ENCODE measurements at regions not wholly inside any gene's neighbourhood (a gene's known extent, or its start where the extent isn't known, plus 50 kb on each side); places are given as distances from the start of the nearest gene placed in this dataset.

GRCh38 chr6:14031516-14031915 is 86.1 kb upstream of the CD83 start:
- DNase-seq, result no peak

- no peak for DNase-seq
Observed at GRCh38 chr6:14035071-14035847, 82.3 kb upstream of the CD83 start.

GRCh38 chr6:14035874-14036273 is 81.7 kb upstream of the CD83 start:
- DNase-seq, result no peak

GRCh38 chr6:14036911-14037310 is 80.7 kb upstream of the CD83 start:
- no peak for DNase-seq

GRCh38 chr6:14037402-14038277 is 79.9 kb upstream of the CD83 start:
- DNase-seq, result peak; percentile 9

- DNase-seq, result no peak
Observed at GRCh38 chr6:14038467-14039437, 78.8 kb upstream of the CD83 start.

- no peak for DNase-seq
Observed at GRCh38 chr6:14040042-14040441, 77.5 kb upstream of the CD83 start.

GRCh38 chr6:14046476-14047068 is 71.0 kb upstream of the CD83 start:
- DNase-seq, result no peak

- DNase-seq, result no peak
Observed at GRCh38 chr6:14047151-14047740, 70.3 kb upstream of the CD83 start.

GRCh38 chr6:14048837-14049236 is 68.7 kb upstream of the CD83 start:
- no peak for DNase-seq

GRCh38 chr6:14051355-14051754 is 66.2 kb upstream of the CD83 start:
- DNase-seq, result no peak

- no peak for DNase-seq
Observed at GRCh38 chr6:14053811-14054210, 63.8 kb upstream of the CD83 start.

- no peak for DNase-seq
Observed at GRCh38 chr6:14055541-14055940, 62.0 kb upstream of the CD83 start.

- DNase-seq, result no peak
Observed at GRCh38 chr6:14058029-14058695, 59.4 kb upstream of the CD83 start.

GRCh38 chr6:14058735-14059134 is 58.8 kb upstream of the CD83 start:
- DNase-seq, result no peak

- DNase-seq, result peak; percentile 16
Observed at GRCh38 chr6:14059791-14060436, 57.7 kb upstream of the CD83 start.

GRCh38 chr6:14060971-14061370 is 56.6 kb upstream of the CD83 start:
- DNase-seq, result no peak

- no peak for DNase-seq
Observed at GRCh38 chr6:14061643-14062042, 55.9 kb upstream of the CD83 start.

- no peak for DNase-seq
Observed at GRCh38 chr6:14062345-14063029, 55.1 kb upstream of the CD83 start.

GRCh38 chr6:14063756-14064155 is 53.8 kb upstream of the CD83 start:
- DNase-seq, result no peak
